DMS 273 treated with DMSO at 0.1 percent for 48 hours (cell line): ENCODE measurements at regions not wholly inside any gene's neighbourhood (a gene's known extent, or its start where the extent isn't known, plus 50 kb on each side); places are given as distances from the start of the nearest gene placed in this dataset.

Experiments
- DNase-seq: peaks from one replicate; lab custom pipeline; 2025; lab: John Stamatoyannopoulos, UW

DNA sequence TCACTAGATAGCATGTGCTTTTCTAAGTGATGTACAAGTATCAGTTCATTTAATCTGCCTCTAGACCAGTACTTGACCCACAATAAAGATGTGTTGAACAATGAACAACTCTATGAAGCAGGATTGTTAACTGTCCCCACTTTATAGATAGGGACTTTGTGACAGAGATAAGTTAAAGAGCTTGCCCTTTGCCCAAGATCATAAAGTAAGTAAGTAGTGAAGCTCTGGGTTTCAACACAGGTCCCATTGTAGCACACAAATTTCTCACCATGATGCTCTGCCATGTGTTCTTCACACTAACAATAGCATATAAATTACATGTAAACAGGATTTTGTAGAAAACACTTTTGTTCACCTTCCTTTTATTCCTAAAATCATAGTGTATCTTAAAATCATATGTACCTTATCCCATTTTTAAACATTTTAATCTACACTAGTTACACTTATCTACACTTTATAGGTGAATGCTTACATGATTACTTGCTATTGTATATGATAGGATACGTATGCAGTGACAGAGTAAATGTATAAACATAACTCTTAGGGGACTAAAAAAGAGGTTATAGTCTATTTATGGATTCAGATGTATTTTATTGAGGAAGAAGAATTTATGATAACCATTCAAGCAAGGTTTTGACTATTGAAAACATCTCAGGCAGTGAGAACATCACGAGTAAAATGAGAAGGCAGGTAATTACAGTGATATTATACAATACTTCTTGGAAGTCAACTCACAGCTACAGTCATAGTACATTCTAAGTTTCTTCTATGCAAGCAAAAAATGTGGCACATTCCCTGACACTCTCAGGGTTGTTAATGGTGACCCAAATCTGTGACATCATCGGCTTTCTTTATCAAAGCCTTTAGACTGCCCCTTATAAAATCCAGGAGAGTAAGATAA is 2275.1 kb downstream of the PCDH7 start:
- DNase-seq, result no peak

DNA sequence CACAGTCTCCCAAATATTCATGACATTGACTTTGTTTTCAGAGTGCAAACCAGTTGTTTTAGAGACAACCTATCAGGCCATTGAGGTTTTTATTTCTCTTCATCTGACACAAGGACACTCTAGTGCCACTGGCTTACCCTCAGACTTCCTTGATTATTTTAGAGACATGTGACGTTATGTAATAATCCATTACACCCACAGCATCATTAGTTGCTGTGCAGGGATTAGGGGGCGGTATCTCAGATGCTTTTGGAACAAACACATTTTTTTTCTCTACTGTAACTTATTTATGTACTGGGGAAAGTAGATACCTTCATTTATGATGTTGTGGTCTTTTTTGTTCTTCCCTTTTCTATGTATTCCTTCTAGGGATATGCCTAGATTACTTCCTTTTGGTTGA is 2293.1 kb downstream of the PCDH7 start:
- DNase-seq, result no peak

DNA sequence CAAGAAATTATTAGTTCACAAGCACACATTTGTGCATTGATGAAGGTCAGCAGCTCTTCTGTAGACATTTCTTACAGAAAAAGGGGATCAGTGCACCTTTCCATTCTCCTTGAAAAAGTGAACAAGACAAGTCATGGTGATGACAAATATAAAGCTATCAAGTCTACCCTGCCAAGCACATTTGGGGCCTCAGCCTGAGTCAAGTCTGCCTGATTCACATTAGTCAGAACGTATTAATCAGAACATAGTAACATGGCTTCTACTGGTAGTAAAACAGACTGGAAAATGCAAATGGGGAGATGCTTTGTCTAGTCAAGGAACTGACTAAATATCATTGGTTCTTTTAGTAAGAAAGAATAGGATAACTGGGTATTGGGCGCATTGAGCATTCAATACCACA is 2305.1 kb downstream of the PCDH7 start:
- no peak for DNase-seq

DNA sequence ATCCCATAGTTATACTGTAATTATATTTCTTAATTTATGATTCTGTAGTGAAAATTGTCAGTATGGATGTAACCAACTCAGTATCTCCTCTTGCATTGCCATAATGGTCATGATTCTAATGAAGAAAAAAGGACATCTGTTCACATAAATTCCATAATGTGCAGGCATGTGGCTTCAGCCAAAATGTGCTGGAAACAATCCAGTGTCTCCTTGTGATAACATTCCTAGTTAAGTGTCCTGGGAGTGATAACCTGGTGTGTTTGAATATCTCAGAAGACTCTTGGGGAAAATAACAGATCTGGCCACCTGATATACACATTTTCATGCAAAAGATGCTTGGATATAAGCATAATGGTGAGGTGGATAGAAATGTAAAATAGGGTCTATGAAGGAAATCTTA is 2309.8 kb downstream of the PCDH7 start:
- DNase-seq, result no peak

DNA sequence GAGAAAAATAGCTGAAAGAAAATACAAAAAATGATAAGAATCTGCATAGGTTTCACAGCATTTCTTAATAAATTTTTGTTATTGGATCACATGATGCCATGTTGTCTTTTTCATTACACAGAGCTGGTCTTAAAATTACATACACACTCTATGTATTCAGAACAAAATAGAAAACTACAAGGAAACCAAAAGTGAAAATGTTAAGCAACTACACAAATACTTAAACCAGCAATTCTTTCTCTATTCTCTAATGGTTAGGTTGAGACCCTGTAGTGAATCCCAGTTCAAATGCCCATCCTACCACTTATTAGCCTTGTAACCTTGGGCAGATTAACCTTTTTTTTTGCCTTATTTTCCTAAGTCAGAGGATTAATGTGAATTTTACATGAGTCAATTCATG is 2311.2 kb downstream of the PCDH7 start:
- DNase-seq, result no peak

DNA sequence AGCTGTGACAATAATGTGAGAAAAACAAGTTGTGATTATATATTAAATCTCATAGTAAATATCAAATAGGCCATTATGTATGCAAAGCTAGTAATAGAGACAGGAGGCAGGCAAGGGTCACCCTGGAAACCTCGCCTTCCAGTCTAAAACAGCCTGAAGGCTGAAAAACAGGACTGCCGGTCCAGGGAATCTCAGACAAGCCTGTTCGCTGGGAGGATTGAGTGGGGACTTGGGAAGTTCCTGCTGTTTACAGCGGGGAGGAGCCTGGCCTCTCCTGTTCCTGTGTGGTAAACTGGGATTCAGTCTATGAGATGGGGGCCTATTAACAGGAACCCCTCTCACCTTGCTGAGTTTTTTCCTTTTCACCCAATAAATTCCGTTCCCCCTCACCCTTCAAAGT is 2317.3 kb downstream of the PCDH7 start:
- no peak for DNase-seq

DNA sequence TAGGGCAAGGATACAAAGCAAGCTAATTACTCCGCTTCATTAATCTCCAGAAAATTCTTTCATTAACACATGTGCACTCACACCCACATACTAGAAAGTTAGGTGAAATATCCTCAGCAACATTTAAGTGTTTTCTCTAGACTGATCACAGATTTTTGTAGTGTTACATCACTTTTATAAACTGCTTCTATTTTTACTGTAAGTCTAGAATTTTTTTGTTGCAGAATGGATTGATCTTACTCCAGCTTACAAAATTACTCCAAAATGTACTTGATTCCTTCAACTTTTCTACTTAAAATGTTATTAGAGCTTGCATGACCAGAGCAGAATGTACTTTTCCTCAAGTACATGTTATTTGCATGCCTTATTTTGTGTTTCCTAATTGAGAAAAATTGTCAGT is 2325.2 kb downstream of the PCDH7 start:
- DNase-seq, result no peak

DNA sequence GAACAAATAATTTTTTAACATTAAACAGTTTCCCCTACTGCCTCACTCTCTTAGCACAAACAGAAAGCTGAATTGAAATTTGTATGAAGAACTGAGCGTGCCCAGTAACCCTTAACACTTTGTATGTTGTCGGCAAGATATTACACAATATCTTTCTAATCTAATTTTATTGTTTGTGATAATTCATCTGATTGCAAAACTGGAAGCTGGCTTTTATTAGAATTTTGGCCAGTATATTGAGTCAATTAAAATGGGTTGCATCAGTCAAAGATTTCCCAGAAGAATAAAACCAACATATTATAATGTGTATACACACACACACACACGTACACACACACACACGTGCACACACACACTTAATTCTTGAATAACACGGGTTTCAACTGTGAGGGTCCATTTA is 2332.1 kb downstream of the PCDH7 start:
- no peak for DNase-seq

DNA sequence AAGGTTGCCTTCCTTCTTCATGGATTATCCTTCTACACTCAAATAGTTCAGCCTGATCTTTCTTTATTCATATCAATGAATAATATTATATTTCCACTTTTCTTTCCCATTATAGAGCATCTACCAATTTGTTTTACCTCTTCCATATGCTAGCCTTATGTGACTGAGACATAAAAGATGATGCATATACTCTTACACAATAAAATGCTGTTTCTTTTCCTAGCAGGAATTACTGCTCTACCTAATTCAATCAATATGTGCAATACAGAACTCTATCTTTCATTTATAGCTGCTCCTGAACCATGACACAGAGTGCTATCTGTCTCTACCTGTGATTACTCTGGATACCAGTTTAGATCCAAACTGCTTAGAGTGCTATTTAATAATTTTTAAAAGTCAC is 2334.0 kb downstream of the PCDH7 start:
- no peak for DNase-seq

DNA sequence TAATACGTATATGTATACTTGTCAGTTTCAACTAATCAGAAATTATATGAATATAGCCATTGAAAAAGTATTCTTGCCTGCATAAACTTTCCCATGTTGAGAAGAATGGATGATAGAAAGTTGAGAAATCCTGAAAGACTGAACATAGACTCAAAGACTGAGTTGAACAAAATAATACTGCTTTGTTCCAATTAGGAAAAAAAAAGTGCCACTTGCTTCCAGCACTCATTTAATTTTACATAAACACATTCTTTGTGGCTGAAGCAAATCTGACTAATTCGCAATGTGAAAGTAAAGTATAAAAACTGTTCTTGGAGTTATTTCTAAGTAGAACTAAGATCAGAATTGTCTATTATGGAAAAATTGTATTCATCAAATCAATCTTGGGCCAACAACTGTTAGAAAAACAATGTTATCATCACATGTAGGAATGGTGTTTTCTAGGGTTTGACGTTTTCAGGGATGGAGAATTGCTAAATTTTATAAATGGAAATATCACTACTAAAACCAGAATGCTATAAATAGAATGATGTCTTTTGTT is 2334.6 kb downstream of the PCDH7 start:
- no peak for DNase-seq

DNA sequence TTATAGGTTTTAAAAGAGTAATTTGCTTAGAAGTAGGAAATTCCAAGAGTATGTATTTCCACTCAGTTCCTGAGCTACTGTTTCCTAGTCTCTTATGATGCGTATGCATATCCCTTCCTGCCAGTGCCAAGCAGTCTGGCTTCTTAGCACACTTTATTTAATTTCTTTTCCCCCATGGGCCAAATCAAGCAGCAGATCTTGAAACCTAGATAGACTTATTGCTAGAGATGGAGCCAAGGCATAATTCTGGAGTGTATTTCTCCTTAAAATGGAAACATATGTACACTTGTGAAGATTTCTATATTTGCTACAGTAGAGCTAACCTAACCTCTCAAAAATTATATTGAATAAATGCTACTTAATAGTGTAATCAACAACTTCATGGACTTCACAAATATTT is 2337.6 kb downstream of the PCDH7 start:
- no peak for DNase-seq

DNA sequence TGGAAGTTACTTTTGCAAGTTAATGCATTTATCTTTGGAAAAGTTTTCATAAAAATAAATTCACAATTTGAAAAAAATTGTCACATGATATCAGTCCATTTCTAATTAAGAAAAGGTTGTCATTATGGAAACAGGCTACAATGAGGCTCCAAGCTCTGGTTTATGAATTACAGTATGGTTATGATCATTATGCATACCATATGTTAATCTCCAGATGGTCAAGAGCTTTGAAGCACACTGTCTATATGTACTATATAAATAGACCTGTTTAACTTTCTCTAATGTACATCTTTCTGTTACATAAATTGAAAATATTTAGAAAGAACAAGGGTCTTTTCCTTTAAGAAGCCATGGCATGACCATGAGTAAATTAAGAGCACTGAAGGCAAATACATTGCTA is 2338.8 kb downstream of the PCDH7 start:
- DNase-seq, result peak; percentile 4

DNA sequence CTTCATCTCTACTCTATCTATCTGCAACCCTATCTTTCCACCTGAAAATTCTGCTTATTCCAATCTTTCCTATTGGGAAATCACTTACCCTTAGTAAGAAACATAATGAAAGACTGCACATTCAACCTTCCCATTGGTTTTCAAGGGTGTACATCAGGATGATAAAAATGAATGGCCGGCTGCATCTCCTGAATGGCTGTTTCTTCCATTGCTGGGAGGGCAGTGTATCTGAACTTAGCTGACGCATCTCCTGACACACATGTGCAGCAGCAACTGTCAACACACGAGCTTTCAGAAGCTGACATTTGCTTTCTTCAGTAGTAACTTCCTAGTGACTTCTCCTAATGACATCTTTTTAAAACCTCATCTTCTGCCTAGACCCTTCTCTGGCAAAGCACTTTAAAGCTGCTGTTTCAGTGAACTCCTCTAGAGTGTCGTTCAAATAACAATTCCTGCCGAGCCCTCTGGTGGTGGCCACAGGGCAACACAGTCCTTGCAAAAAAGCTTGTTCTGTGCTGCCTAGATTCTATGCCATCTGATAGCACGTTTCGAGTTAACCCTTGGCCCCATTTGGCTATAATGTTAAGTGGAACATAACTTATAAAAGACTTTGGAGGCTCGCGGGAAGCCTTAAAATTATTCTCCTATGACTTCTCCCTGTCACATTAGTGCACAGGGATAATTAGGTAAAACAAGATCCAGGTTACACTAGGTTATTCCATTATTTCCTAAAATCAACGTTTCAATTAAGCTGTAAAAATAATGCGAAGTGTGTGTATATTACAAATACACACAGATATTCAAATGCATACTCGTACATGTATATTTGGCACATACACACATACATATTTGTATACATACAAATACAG is 2340.7 kb downstream of the PCDH7 start:
- DNase-seq, result peak; percentile 18

DNA sequence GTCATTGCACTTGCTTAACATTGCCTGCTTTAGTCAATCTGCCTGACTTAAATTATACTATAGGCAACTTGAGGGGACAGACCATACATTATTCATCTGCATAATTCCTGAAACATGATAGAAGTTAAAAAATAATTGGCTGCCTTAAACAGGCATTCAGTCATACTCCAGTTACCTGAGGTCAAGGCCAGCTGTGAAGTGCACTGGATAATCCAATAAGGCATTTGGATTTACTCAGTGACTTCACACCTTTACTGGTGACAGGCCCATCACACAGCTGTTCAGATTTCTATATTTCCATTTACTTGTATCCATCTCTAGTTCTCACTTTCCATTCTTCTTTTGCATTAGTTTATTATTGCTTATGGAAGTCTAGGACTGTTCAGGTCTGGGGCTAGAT is 2341.6 kb downstream of the PCDH7 start:
- DNase-seq, result no peak

DNA sequence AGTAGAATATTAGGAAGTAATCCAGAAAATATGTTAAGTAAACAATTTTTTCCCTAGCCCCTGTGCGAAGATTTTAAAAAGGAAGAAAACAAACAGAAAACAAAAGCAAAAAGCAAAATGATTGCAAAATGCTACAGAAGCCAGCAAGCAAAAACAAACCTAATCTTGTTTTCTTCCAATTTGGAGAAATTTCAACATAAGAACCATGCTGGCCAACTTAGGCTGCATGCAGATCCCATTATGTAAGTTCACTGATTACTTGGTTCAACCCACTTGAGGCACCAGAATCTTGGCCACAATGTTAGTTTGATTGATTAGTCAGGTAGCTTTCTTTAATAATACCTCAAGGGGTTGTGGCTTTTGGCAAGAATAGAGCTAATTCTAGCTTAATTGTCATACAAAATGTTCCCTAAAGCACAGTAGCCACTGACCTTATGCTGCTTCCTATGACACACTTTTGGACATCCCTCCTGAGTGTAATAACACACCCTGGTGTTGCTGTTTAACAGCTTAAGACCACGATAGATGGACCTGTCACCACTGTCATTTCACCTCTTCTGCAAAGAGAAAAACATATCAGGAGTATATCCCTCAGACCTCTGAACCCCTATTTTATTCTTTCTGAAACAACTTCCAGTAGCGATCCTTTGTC is 2342.1 kb downstream of the PCDH7 start:
- no peak for DNase-seq

DNA sequence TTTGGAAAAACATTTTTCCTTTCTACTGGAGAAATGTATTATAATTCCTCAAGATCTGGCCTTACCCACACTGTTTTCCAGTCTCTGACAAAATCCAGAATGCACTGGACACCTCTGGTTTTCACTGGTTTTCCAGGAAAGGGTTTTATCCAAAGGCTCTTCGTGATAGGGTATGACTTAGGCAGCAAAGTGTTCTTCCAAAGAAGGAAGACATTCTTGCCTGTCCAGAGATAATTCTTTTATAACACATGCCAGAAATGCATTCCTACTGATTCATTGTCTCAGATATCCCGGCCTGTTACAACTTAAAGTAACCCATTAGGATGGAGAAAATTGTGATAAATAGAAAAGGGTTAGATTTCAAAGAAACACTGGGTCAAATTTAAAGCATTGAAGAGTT is 2343.1 kb downstream of the PCDH7 start:
- no peak for DNase-seq

DNA sequence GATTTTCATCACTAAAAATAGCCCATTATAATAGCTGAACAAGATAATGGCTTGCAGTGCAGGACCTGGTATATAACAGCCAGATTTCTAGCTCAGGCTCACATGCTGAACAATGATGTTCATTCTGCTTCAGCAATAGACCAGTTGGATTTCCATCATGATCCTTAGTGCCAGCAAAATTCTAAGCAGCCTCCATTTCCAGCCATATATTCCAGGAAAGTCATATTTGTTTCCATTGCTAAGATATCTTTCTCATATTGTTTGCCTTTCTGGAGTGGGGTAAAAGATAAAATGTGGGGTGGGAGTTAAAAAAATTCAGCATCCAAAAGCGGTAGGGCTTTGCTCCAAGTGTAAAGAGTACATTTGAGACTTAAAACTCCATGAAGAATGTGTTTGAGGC is 2344.1 kb downstream of the PCDH7 start:
- DNase-seq, result no peak

DNA sequence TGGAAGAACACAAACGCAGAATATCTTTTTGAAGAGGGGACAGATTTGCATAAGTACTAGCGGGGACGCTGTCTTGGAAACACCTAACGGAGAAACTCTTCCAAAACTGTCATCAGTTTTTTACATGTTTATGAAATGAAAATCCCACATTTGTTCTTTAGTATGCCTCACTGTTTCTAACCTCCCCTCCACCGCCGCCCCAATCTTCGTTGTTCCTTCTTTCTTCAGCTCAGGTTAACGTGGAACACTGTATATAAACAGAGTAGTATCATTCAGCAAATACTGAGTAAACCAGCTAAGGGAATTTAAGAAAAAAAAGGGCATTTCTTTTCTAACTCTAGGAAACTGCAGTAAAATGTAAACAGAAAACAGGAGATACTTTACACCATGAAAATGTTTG is 2345.6 kb downstream of the PCDH7 start:
- no peak for DNase-seq

DNA sequence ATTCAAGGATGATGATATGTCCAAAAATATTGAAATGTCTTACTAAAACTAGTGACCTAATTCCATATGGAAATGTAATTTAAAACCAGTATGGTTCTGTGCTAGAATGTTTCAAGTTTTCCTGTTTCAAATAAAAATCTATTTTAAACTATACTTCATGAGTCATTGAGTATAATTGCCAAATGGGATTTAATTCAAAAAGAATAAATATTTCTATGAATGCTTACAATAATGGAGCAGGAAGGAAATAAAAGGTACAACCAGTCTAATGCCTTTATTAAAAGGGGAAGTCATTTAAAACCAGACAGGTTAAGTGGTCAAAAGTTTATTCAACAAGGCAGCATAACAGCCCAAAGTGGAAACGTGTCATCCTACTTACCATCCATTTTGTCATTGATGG is 2347.1 kb downstream of the PCDH7 start:
- no peak for DNase-seq

DNA sequence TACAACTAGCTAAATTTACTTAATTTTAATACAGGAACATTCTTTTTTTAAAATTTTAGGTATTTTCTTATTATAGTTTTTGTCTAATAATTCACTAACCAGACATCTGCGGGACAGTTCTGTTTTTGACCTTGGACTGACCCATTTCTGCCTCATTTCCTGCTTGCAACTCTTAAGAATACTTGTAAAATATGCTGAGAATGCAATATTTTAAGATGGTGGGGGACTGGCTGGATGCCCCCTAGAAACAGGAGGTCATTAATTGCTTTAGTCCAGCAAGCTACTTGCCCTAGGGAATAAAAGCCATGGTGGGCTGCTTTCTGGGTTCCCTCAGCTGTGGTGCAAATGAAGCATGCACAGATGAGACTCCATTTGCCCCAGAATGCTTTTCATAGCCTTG is 2348.4 kb downstream of the PCDH7 start:
- DNase-seq, result no peak

DNA sequence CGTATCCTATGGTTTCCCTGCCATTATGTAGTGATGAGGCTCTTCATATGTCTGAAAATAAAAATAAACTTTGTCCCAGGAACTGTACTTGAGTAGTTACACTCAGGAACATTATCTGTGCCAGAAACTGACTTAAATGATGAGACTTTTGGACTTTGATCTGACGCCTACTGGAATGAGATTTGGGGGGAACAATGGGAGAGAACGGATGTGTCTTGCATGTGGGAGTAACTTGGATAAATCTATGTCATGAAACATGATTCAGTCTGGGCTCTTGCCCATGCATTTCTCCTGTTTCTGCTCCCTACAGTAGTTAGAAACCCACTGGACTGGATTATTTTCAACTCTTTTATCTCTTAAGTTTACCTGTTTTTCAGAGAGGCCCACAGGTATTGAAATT is 2351.4 kb downstream of the PCDH7 start:
- DNase-seq, result no peak

DNA sequence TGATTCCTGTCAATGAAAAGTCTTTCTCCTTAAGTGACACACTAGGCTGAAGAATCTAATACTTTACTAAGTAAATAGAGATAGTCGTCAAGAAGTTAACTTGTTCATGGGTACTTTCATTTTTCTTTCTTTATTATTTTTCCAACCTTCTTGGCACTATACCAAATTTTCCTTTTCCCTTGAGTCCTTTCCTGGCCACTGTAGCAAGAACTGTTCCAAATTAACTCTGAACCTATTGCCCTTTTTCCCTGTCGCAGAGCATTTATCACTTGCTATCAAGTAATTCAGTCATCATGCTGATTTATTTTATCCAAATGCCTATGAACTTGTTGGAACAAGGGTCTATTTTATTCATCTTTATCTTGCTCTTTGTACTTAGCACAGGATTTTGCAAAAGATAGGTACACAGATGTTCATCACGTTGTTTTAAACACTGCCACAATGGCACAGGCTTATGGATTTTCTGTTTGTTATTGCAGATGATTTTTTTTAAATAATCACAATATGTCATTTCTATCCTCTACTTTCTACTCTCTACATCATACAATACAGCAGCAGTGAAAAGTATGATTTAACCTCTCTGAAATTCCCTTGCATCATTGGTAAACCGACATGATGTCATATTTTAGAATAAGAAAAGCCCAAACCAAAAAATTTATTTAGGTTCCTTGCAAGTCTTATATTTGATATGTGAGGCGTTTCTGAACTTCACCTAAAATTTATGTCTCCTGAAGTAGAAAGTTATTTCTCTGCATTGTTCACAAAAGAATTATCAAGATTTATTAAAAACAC is 2352.3 kb downstream of the PCDH7 start:
- no peak for DNase-seq
